ENCODE measurements at regions not wholly inside any gene's neighbourhood (a gene's known extent, or its start where the extent isn't known, plus 50 kb on each side); places are given as distances from the start of the nearest gene placed in this dataset.

- TF ChIP-seq CTCF (IDR thresholded peaks at IDR 0.05; ENCODE audit: extremely low read depth, insufficient read depth, missing control alignments), result no peak
- in situ Hi-C loops (cut with MboI; ENCODE audit: low pct_unique_long_range_greater_than_20kb, low sequenced_read_pairs, unreplicated experiment), result no loop called here
- no peak for DNase-seq (ENCODE audit: low spot score)
Measured at GRCh38 chr19:30908262-30908771, 440.9 kb downstream of the TSHZ3 start.

GRCh38 chr19:30906871-30907270 lies 442.4 kb downstream of the TSHZ3 start:
- in situ Hi-C loops (cut with MboI; ENCODE audit: low pct_unique_long_range_greater_than_20kb, low sequenced_read_pairs, unreplicated experiment), result no loop called here
- no peak for DNase-seq (ENCODE audit: low spot score)
- no peak for TF ChIP-seq CTCF (IDR thresholded peaks at IDR 0.05; ENCODE audit: extremely low read depth, insufficient read depth, missing control alignments)

GRCh38 chr19:30900051-30900450 lies 449.2 kb downstream of the TSHZ3 start:
- in situ Hi-C loops (cut with MboI; ENCODE audit: low pct_unique_long_range_greater_than_20kb, low sequenced_read_pairs, unreplicated experiment), result no loop called here
- TF ChIP-seq CTCF (IDR thresholded peaks at IDR 0.05; ENCODE audit: extremely low read depth, insufficient read depth, missing control alignments), result no peak

GRCh38 chr19:30898353-30899103 lies 450.7 kb downstream of the TSHZ3 start:
- TF ChIP-seq CTCF (IDR thresholded peaks at IDR 0.05; ENCODE audit: extremely low read depth, insufficient read depth, missing control alignments), result no peak
- in situ Hi-C loops (cut with MboI; ENCODE audit: low pct_unique_long_range_greater_than_20kb, low sequenced_read_pairs, unreplicated experiment), result no loop called here
- no peak for DNase-seq (ENCODE audit: low spot score)

More at GRCh38 chr19:30900051-30900450, 449.2 kb downstream of the TSHZ3 start:
- no peak for DNase-seq (ENCODE audit: low spot score)

- in situ Hi-C loops (cut with MboI; ENCODE audit: low pct_unique_long_range_greater_than_20kb, low sequenced_read_pairs, unreplicated experiment), result no loop called here
- no peak for TF ChIP-seq CTCF (IDR thresholded peaks at IDR 0.05; ENCODE audit: extremely low read depth, insufficient read depth, missing control alignments)
- no peak for DNase-seq (ENCODE audit: low spot score)
Measured at GRCh38 chr19:30897553-30897952, 451.7 kb downstream of the TSHZ3 start.

DNA sequence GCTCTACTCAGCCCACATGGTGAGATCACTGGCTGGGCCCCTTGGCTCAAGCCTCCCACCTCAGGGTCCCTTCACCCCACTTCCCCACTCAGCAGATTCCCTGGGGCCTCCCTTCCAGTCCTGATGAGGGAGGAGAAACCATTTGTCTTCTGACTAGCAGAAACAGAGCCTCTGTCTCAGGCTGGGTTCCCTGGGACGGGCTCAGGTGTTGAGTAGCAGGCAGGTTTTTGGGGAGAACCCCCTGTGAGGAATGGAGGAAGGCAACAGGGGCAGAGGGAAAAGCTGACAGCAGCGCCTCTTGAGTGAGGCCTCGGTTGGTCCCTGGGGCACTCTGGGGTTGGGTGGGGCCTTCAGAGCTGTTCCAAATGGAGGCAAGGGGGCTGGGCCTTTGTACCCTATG lies 452.2 kb downstream of the TSHZ3 start:
- in situ Hi-C loops (cut with MboI; ENCODE audit: low pct_unique_long_range_greater_than_20kb, low sequenced_read_pairs, unreplicated experiment), result no loop called here
- no peak for TF ChIP-seq CTCF (IDR thresholded peaks at IDR 0.05; ENCODE audit: extremely low read depth, insufficient read depth, missing control alignments)
- no peak for DNase-seq (ENCODE audit: low spot score)
